ENCODE measurements at regions not wholly inside any gene's neighbourhood (a gene's known extent, or its start where the extent isn't known, plus 50 kb on each side); places are given as distances from the start of the nearest gene placed in this dataset.

DNA sequence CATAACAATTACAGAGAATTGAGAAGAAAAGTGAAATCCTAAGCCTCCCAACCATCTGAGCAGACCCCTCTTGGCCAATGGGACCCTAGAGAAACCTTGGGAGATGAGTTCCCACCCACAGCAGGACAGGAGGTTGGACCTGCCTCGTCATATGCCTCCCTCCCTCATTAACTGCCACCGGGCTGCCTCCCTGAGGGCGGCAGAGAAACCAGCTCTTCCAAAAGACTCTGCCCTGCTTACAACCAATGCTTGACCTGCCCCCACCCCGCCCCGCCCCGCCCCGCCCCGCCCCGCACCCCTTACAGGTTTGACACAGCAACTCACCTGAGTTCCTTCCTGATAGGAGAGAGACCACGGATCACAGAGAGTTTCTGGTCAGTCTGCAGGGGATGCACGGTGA is 86.1 kb downstream of the ADRA2C start:
- no peak for DNase-seq (ENCODE audit: low read depth in 3 of 3)

DNA sequence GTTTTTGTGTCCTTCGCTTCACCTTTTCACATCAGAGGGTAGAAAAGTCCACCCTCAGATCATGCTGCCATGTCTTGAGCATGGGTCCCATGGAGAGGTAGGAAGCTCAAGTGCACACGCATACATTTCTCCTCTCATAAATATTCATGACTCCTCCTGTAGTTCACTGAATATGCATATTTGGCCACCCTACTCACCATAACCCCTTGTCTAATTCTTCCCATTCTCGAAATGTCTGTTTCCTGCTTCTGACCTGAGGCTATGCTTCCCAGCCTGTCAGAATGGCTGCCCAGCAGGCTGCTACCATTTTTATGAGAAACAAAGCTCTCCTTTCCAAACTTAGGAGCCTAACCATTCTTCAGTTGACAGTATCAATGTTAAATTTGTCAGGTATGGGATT is 86.5 kb downstream of the ADRA2C start:
- no peak for DNase-seq (ENCODE audit: low read depth in 3 of 3)

DNA sequence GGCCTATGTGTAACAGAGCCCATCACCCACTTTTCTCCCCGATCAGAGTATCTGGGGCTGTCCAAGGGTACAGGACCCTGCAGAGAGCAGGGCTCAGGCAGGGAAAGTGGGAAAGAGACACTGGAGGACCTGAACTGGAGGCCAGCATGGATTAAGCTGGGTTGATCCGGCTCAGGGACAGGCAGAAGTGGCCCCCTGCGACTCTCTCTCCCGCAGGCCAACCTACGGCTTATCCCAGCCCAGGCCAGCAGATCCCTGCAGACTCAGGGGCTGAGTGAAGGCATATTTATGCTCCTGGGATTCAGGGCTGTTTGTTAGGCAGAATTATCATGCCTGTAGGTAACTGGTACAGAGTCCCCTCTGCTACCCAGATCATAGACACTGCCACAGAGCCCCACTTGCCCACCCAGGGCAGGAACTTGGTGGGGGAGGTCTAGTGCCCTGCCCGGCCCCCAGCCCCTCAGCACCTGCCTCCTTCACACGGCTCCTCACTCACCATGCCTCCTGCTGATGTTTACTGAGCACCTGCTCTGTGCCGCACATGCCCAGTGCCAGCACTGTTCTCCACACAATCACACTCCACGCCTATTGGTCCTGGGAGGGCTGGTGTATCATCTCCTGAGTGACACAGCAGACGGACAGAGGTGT is 87.3 kb downstream of the ADRA2C start:
- DNase-seq (ENCODE audit: low read depth in 3 of 3), result no peak

DNA sequence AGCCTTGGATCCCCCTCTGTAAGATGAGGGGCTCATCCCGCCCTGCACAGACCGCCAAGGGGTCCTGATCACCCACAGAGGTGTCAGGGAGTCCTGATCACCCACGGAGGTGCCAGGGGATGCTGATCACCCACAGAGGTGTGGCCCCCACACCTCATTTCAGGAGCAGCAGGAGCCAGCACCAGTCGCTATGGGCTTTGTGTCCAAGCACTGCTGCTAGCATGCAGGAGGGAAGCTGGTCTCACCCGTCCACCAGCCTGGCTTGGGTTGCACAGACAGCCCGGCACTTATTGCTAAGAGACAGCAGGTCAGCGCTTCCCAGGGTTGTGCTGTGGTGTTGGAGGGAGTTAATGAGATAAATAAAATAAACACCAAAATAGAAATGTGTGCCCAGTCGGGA is 88.5 kb downstream of the ADRA2C start:
- no peak for DNase-seq (ENCODE audit: low read depth in 3 of 3)

DNA sequence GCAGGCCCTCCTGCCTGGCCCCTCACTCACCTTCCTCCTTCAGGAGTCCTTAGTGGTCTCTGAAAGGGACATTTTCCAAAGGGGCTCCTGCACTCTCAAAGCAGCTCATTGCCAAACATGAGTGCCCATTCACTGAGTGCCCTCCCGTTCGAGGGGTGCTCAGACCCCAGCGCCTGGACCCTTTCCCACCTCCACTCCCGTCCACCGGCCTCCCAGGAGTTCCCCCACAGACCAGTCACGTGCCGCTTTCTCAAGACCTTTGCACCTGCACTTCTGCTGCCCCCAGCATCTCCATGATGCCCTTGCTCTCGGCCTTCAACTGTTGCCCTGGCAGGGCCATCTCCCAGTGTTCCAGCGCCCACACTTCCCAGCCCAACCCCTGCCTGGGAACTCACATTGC is 89.5 kb downstream of the ADRA2C start:
- DNase-seq (ENCODE audit: low read depth in 3 of 3), result no peak

DNA sequence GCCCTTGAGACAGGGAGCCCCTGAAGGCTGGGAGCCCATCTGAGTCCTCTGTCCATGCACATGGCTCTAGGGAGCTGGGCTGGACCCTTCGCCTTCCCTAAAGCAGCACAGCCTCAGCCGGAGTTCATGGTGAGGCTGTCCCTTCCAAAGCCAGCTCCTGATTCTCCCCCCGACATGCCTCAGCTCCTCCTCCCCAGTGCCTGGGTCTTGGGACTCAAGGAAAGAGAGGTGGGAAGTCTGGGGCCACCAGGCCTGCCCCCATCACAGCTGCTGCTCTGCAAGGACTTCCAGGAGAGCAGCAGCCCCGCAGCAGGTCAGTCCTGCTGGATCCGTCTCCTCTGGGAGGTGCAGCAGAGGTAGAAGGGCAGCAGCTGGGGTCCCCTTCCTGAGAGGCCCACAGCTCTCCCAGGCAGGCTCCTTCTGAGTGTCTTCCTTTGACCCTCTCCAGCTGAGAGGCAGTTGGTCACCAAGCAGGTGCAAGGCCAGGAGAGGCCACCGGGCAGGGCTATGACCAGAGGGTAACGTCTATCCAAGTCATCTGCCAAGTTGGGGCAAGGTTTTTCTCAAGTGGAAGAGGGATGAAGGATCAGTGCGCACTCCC is 90.5 kb downstream of the ADRA2C start:
- DNase-seq (ENCODE audit: low read depth in 3 of 3), result no peak

DNA sequence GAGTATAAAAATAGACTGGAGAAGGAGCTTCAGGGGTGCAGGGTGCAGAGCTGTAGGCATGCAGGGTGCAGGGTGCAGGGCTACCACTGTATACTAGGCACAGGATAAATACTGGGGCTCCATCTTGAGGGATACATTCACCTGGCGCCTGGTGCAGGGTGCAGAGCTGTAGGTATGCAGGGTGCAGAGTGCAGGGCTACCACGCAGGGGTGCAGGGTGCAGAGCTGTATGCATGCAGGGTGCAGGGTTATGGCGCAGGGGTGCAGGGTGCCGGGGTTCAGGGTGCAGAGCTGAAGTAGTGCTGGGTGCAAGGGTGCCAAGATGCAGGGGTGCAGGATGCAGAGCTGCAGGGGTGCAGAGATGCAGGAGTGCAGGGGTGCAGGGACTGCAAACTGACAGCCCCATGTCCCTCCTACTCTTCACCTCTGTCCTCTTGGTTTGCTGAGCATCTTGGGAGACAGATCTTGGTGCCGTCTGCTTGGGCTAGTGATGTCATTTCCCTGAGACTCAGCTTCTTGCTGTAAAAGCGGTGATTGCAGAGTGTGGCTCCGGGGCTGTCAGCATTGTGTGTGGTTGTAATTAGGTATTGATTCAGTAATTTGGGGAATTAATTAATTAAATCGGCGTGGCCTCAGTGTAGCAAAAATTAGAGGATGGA is 91.2 kb downstream of the ADRA2C start:
- no peak for DNase-seq (ENCODE audit: low read depth in 3 of 3)

DNA sequence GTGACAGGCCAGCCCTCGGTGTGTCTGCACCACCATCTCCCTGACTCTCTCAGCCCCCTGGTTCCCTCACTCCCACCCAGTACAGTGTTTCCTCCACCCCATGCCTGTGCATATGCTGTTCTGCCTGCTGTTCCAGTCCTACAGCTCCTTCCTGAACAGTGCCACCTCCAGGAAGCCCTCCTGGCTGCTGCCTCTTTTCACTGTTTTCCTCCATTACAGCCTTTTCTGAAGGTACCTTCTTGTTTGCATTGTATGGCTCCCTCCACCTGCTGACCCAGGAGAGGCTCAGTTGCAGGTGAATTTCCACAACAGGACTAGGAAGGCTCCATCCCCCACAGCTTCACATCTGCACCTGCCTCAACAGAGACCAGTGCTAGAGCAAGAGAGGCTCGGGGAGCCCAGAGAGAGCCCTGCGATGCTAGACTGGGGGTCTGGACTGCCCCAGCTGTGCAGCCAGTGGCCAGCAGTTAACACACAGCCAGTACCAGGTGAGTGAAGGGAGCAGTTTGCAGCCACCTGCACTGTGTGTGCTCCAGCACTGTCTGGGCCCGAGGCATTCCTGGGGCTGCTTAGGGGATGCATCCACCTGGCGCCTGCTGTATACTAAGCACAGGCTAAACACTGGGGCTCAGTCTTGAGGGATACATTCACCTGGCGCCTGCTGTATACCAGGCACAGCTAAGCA is 92.0 kb downstream of the ADRA2C start:
- DNase-seq (ENCODE audit: low read depth in 3 of 3), result no peak

DNA sequence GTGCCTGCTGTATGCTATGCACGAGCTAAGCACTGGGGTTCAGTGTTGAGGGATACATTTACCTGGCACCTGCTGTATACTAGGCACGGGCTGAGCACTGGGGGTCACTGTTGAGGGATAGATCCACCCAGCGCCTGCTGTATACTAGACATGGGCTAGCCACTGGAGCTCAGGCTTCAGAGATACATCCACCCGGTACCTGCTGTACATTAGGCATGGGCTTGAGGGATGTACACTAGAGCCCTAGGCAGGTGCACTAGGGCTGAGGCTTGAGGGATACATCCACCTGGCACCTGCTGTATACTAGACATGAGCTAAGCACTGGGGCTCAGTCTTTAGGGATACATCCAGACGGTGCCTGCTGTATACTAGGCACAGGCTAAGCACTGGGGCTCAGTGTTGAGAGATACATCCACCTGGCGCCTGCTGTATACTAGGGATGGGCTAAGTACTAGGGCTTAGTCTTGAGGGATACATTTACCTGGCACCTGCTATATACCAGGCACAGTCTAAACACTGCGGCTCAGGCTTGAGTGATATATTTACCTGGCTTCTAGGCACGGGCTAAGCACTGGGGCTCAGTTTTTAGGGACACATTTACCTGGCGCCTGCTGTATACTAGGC is 92.7 kb downstream of the ADRA2C start:
- DNase-seq (ENCODE audit: low read depth in 3 of 3), result no peak

DNA sequence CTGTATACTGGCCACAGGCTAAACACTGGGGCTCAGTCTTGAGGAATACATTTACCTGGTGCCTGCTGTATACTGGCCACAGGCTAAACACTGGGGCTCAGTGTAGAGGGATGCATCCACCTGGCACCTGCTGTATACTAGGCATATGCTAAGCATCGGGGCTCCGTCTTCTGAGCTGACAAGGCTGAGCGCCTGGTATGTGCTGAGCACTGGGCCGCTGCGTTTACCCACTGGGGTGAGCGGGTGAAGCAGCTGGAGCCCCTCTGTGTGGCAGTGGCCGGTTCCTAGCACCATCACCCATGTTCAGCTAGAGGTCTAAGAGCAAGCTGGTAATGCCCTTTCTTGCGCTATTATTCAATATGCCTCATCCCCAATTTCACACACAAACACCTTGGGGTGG is 93.4 kb downstream of the ADRA2C start:
- no peak for DNase-seq (ENCODE audit: low read depth in 3 of 3)

DNA sequence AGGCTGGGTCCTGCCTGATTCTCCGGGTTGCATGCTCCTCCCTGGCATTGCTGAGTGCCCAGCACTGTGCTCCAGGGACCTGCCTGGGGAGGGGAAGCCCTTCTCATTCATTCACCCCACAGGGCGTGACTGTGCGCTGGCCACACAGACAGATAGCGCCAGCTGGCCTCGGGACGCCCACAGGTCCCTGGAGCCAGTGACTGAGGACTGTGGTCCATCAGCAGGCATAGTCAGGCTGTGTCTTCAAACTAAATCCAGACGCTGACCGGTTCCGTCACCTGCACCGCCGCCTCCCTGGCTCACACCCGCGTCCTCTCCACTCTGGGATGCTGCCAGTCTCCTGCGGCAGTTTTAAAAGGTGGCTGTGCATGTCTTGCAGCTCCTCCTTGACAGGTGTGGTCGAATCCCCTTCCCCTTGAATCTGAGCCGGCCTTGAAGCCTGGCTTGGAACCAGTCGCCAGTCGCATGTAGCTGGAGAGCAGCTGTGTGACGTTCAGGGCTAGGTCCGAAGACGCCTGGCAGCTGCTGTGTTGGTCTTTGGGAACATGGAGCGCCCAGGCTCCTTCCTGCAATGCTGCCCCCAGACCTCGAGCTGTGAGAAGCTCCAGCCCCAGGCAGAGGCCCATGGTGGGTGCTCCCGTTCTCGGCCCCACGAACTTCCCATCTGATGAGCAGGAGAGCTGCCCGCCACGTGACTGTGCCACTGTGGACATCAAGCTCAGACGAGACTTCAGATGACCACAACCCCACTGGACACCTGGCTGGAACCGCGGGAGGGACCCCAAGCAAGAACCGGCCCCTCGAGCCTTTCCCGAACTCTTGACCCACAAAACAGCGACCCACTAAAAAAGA is 94.1 kb downstream of the ADRA2C start:
- no peak for DNase-seq (ENCODE audit: low read depth in 3 of 3)

DNA sequence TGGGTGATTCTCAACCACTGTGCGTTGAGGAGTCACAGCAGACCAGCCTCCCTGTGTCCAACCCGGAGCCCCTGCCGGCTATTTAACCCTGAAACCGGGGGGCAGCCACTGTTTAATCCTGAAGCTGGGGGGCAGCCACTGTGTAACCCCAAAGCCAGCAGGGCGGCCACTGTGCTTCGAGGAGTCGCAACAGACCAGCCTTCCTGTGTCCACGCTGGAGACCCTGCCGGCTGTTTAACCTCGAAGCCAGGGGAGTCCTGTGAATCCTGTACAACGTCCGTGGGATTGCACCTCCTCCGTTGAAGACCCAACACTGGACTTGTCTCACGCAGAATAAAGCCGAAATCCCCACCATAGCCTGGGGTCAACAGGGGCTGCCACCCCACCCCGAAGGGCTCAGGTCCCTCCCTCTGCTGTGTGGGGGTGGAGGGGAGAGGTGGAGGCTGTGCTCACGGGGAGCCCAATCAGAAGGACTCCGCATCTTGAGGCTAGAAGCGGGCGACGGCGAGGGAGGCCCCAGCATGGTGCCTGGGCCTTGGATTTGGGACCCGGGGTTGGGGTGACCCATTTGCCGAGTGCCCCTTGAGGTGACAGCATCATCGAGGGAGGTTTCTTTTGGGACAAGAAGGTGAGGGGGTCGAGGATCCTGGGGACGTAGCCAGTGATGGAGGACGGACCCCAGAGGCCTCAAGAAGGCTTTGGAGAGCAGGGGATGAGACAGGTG is 94.9 kb downstream of the ADRA2C start:
- DNase-seq (ENCODE audit: low read depth in 3 of 3), result no peak

DNA sequence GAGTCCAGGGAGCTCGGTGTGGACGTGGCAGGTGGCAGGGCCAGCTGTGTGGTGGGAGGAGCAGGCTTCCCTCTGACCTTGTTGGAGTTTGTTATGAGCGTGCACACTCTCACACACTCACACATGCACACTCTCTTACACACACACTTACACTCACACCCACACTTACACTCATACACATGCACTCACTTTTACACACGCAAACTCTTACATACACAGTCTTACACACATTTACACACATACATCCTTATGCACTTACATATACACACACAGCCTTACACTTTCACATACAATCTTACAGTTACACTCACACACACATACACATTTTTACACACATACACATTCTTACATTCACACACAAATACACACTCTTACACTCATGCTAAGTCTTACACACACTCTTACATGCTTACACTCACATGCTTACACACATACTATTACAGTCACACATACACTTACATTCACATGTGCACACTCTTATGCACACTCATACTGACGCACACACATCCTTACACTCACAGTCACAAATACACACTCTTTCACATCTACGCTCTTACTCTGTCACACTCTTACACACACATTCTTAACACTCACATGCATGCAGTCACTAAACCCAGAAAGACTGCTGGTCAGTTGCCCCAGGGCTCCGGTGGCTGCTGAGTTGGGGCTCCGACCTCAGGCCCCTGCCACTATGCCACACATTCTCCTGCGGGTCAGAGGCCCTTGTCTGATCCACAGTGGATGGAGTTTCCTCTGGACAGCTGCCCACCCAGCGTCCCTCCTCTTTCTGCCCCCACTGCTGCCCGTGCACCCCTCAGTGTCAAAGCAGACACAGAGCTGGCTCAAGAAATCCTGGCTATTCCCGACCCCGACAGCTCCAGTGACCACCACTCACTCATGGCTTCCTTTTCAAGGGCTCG is 95.8 kb downstream of the ADRA2C start:
- no peak for DNase-seq (ENCODE audit: low read depth in 3 of 3)

DNA sequence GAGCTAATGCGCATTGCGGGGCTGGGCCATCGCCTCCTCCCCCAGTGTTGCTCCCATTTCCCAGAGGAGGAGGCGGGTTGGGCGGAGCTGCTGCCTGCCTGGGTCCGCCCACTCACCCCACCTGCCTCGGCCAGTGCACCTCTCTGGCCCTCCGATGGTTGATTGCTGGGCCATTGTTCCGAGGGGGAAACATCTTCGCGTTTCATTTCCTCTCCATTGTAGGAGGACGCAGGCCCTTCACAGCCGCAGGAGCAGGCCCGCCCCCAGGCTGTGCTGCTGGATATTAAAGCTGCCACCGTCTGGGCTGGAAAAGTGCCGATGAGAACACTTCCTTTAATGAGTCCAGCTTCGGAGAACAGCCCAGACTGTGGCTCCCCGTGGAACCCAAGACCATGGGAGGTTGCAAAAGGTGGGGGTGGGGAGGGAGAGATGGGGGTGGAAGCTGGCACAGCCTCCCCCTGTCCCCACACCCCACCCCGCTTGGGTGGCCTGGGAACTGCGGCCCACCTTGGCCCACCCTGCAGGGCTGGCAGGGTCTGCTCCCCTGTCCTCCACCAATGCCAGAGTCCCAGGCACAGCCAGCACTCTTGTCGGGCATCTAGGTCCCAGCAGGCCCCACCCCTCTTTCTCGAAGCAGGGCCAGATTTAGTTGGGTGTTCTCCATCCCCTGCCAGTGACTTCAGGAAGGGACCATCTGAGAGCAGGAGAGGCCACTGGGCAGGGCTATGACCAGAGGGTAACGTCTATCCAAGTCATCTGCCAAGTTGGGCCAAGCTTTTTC is 96.6 kb downstream of the ADRA2C start:
- no peak for DNase-seq (ENCODE audit: low read depth in 3 of 3)

DNA sequence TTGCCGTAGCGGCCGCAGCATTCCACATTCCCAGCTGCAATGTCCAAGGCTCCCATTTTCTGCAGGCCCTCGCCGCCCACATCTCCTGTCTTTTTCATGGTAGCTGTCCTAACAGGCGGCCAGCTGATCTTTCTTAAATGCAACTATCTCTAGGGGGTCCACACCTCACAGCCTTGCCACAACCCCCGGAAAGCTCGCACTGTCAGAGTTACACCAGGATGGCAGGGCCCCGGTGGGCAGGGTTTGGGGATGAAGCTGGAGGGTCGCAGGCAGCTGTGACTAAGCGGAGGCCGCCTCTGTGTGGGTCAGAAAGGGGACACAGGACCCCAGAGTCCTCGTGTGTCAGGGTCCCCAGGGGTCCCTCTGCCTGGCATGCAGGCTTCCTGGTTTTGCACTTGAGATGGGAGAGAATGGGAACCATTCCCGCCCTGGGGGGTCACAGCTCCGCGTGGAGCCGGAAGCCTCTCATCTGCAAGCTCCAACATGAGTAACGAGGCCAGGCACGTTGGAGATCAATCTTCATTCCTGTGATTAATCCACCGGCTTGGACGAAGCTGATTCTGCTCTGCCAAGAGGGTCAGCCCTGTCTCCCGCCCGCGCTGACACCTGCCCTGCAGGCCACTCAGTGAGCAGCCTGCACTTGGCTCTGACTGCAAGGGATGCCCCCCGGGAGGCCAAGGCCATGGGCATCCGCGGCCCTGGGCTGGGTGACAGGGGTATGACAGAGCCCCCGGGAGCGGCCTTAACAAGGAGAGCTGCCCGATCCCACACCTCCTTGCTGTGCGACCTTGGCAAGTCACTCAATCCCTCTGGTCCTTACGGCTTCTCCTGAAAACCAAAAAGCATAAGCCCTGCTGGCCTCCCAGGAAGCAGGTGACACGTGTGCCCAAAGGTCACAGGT is 97.9 kb downstream of the ADRA2C start:
- no peak for DNase-seq (ENCODE audit: low read depth in 3 of 3)

DNA sequence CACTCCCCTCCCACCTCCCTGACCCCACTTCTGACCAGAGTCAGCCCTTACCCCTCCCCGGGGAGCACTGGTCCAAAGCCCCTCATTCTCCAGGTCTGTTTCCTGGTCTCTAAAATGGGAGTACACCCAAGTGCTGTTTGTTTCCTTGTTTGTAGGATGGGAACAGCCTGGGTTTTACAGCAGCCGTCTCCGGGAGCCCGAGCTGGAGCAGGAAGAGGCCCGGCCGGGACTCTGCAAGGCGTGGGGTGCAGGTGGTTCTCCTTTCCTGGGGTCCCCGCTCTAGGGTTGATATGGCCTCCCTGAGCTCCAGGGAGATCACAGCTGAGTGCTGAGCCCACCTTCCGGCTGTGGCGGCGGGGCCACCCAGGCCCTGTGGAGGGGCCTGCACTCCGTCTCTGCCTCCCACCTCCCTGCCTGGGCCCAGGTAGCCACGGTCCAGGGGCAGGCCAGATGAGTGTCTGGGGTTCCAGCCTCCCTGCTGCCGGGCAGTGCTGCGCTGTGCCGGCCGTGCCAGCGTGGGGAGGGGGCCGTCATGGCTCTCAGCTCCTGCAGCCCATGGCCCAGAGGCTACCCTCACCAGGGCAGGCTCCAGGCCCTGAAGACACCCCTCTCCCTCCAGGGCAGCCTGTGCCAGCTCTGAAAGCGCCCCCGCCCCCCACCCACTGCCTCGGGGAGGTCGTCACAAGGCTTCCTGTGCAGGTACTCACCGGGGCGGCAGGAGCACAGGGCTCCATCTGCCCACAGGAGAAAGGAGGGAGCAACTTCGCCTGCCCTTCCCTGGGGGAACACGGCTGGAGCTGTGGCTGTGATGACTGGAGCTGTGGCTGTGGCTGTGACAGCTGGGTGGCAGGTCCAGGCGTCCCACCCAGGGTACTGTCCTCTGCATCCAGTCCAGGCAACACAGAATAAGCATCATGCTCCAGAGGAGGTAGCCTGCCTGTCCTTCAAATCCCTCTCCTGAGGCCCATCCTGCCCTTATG is 98.8 kb downstream of the ADRA2C start:
- DNase-seq (ENCODE audit: low read depth in 3 of 3), result no peak
